COLO829 (cell line): ENCODE measurements at regions not wholly inside any gene's neighbourhood (a gene's known extent, or its start where the extent isn't known, plus 50 kb on each side); places are given as distances from the start of the nearest gene placed in this dataset.
"Not testable (repeated sequence)": the region's sequence is repeated elsewhere in the genome, so short reads cannot be mapped to it uniquely, and the experiment has no call there.

Source experiments
- DNase-seq: peaks from one replicate; pipeline ENCODE4 v3.0.0; 2012; ENCODE audit warnings: low spot score

DNA sequence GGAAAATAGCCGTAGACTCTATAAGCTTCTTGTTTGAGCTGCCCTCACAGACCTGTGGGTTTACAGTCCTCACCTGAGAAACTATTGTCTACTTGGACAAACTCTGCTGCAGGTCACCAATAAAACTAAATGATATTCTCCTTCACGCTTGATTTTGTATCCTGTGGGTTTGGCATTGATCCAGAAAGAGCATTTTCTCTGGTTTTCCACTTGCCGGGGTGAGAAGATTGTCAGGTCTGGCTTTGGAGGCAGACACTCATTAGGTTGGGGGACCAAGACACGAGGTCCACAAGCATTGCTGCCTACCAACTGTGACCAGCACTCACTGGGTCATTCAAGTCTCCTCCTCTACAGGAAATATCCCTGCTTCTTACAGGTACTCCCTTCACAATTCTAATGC is 68.5 kb downstream of the CDC14C start:
- no peak for DNase-seq

GRCh38 chr7:49001610-49002033 is 77.3 kb downstream of the CDC14C start:
- peak; percentile 14 for DNase-seq

DNA sequence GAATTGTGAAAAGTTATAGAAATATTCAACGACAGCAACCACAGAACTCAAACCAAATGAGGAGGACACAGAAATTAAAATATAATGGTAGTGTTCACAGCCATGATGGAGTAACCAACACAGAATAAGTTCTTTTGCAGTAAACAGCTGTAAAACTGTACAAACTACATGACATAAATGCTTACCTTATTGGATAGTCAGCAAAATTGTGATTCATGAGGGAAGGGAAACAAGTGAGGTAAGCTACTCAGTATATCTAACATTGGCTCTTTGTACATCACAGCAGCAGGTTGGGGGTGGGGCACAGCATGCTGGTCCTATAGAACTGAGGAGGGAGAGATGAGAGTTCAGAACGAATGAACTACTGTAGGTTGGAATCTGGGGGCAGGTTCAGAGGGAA is 86.4 kb downstream of the CDC14C start:
- no peak for DNase-seq

- DNase-seq, result no peak
Observed at GRCh38 chr7:49014870-49015269, 90.5 kb downstream of the CDC14C start.

DNA sequence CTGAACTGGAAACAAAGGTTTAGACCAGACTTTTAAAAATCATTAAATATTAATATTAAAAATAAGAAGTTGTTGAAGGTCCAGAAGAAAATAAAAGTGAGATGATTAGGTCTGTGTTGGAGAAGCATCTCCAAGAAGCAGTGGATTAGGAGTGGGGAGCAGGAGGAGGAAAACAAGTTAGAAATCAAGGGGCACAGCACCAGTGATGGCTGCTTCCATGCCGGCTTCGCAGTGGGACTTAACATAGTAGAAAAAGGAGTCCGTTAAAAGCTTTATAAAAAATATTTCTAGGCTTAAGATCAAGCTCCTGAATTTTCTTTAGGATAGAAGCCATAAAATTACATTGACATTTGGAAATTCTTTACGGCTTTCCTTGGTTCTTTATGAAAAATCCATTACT is 95.8 kb downstream of the CDC14C start:
- no peak for DNase-seq

DNA sequence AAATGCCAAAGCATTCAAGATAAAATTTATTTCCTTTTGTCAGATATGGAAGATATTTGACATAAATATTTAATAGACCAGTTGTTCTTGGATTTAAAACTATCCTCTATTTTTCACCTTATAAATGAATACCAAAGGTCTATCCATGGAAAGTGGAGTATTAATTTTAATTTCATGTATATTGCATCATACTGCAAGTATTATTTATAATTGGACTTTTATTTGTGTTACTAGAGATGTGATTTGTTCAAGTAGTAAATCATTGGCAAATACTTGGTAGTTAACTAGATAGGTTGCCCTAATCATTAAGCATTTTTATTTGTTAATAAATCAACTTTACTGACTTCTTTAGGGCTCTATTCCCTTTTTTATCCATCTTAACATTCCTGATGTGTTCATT is 98.1 kb downstream of the CDC14C start:
- DNase-seq, result no peak

- DNase-seq, result no peak
Observed at GRCh38 chr7:49023345-49024328, 99.3 kb downstream of the CDC14C start.

GRCh38 chr7:49030221-49030620 is 105.9 kb downstream of the CDC14C start:
- no peak for DNase-seq

- DNase-seq, result not testable (repeated sequence)
Observed at GRCh38 chr7:49033140-49033539, 108.8 kb downstream of the CDC14C start.

GRCh38 chr7:49037346-49038210 is 113.2 kb downstream of the CDC14C start:
- DNase-seq, result no peak

- no peak for DNase-seq
Observed at GRCh38 chr7:49038821-49039358, 114.5 kb downstream of the CDC14C start.

- DNase-seq, result no peak
Observed at GRCh38 chr7:49060743-49061142, 136.4 kb downstream of the CDC14C start.

GRCh38 chr7:49074538-49074937 is 150.2 kb downstream of the CDC14C start:
- no peak for DNase-seq

GRCh38 chr7:49080896-49081475 is 156.6 kb downstream of the CDC14C start:
- no peak for DNase-seq

DNA sequence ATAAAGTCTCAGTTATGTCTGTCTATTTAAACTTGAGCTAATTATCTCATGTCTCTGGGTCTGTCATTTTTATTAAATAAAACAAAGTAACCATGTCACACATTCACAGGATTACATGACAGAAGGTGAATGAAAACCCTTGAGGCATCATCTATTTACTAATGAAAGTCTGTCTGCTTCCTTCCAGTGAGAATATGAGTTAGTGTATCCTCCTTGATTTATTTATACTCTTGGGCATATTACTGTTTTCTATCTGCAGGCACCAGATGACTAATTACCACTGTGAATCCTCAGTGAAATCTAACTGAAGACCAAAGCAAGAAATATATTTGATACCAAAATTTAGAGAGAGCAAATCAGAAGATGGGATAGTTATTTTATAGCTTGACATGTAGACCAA is 163.7 kb downstream of the CDC14C start:
- no peak for DNase-seq

GRCh38 chr7:49089717-49090116 is 165.4 kb downstream of the CDC14C start:
- DNase-seq, result no peak

DNA sequence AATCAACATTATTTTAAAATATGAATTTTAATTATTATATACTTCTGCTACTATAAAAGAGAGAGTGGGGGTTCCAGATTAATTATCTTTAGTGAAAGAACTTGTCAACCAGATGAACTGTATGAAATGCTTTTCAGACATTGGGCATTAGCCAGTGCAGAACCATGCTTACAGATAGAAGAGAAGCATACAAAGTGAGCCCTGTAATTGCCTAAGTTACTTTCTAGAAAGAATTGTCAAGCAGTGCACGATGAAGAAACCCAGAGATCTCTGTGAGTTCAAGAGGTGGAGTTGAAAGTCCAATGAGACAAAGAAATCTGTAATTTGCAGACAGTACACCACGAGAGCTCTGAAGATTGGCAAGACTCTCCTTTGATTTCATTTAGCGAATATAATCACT is 166.7 kb downstream of the CDC14C start:
- no peak for DNase-seq

GRCh38 chr7:49091519-49091918 is 167.2 kb downstream of the CDC14C start:
- DNase-seq, result no peak

DNA sequence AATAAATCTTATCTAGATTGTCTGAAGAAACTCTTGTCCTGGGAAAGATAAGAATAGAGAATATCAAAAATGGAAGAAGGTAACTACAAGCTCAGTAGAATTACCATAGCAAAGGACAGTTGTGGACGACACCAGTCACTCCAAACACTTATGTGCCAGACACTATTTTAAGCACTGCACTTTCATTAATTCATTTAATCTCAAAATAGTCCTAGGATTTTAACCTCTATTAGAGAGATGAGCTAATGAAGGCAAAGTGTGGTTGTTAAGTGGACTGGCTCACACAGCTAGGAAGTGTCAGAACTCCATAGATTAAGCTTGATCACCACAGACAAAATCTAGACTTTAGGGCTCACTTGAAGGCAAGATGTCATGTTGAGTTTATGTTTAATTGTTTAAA is 168.9 kb downstream of the CDC14C start:
- no peak for DNase-seq

DNA sequence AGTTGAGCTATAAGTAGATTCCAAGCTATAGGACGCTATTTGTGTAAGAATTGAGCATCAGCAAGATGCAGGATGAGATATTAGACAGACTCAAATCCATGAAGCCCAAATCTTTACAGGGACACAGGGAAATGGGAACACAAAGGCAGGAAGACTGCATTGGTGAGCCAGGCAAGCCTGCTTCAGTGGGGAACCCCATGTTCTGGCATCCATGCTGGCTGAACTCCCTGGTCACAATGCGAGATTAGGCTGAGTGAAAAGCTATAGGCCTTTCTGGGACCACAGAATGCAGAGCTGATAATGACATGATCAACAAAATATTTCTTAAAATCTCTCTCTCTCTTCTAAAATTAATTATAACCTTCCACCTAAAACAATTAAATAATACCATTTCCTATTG is 170.5 kb downstream of the CDC14C start:
- DNase-seq, result no peak

DNA sequence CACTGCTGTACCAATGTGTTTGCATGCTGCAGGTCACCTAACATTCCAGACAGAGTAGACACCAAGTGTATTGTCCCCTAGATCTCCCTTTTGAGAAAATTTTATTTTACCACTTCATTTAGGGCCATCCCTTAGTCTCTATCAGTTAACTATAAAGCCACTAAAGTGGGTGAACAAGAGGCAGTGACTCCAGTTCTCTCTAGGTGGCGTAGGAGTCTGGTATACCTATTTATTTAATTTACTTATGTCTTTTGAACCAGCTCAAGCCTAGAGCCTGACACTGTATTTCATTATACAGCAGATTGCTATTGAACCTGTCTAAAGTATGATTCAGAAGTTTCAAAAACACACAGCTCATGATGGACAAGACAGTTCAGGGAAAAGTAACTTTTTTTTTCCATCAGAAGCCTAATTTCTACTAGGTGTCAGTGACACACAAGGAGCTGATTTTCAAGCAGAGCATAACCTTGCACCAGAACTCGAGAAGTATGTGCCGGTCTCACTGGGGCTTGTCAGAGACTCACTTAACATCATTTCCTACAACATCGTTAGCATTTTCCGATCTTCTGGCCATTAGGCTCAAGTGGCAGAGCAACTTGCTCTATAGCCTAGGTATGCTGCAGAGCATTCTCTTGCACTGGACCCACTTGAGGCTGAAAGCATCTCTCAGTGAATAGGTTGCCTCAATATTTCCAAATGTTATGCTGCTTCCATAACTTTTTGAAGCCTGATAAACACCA is 175.4 kb downstream of the CDC14C start:
- DNase-seq, result no peak
